VCaP (cell line): ENCODE measurements at regions not wholly inside any gene's neighbourhood (a gene's known extent, or its start where the extent isn't known, plus 50 kb on each side); places are given as distances from the start of the nearest gene placed in this dataset.

Experiments
- H3K27ac ChIP-seq: fragments of 450-650 bp; 2 replicates; pipeline ENCODE4 v1.5.1; 2017
- CTCF ChIP-seq: fragments of 450-650 bp; conservative IDR thresholded peaks from 2 replicates; pipeline ENCODE4 v1.5.1; 2017; ENCODE audit warnings: mild to moderate bottlenecking, moderate library complexity

- H3K27ac ChIP-seq, result no peak overlapping the region
- TF ChIP-seq CTCF, result no peak
Measured at GRCh38 chr2:187873132-187873531, 318.9 kb upstream of the TFPI start.

GRCh38 chr2:187874786-187875185 lies 320.6 kb upstream of the TFPI start:
- no peak overlapping the region for H3K27ac ChIP-seq
- no peak for TF ChIP-seq CTCF

GRCh38 chr2:187875261-187876141 lies 321.3 kb upstream of the TFPI start:
- H3K27ac ChIP-seq, result no peak overlapping the region
- no peak for TF ChIP-seq CTCF

- H3K27ac ChIP-seq, result no peak overlapping the region
Measured at GRCh38 chr2:187876554-187876953, 322.3 kb upstream of the TFPI start.

GRCh38 chr2:187877391-187877790 lies 323.2 kb upstream of the TFPI start:
- H3K27ac ChIP-seq, result no peak overlapping the region
- no peak for TF ChIP-seq CTCF

More at GRCh38 chr2:187876554-187876953, 322.3 kb upstream of the TFPI start:
- TF ChIP-seq CTCF, result no peak

GRCh38 chr2:187878112-187878511 lies 323.9 kb upstream of the TFPI start:
- no peak for TF ChIP-seq CTCF
- no peak overlapping the region for H3K27ac ChIP-seq

- no peak overlapping the region for H3K27ac ChIP-seq
- no peak for TF ChIP-seq CTCF
Measured at GRCh38 chr2:187879491-187879890, 325.3 kb upstream of the TFPI start.
